Naive thymus-derived CD4-positive, alpha-beta T cell (primary cell): ENCODE measurements at regions not wholly inside any gene's neighbourhood (a gene's known extent, or its start where the extent isn't known, plus 50 kb on each side); places are given as distances from the start of the nearest gene placed in this dataset.

ENCODE experiments used
- ATAC-seq: fragments of 150-1000 bp; cut with Tn5 transposase; 2 replicates; pipeline ENCODE4 v1.10.0; 2021; ENCODE audit warnings: mild to moderate bottlenecking, moderate library complexity
- CTCF ChIA-PET: fragments of 350-600 bp; sonication (Branson Sonifier 250); formaldehyde crosslinking; loops from one replicate; lab custom pipeline; 2021; ENCODE audit warnings: antibody characterized with exemption; lab: Charles Lee
- POLR2A ChIA-PET: fragments of 350-600 bp; sonication (Branson Sonifier 250); formaldehyde crosslinking; loops from one replicate; lab custom pipeline; 2021; ENCODE audit warnings: antibody characterized with exemption, inconsistent platforms; lab: Charles Lee
- DNase-seq, 9 donors: peaks; one replicate each; pipeline versions ENCODE4 v3.0.0 to v3.0.0-alpha.2; 2020 to 2022; ENCODE audit warnings: mixed read lengths in 1 of 9
- H3K27ac ChIP-seq: one replicate; pipeline ENCODE4 v1.7.0; 2013; ENCODE audit warnings: mild to moderate bottlenecking, low read depth, low read length, moderate library complexity
- H3K27me3 ChIP-seq, 2 donors: one replicate each; pipeline ENCODE4 v1.7.0; 2013; ENCODE audit warnings: low read length in 2 of 2, mild to moderate bottlenecking in 2 of 2, moderate library complexity in 2 of 2; ENCODE audit not compliant: control insufficient read depth in 2 of 2, insufficient read depth in 2 of 2
- H3K36me3 ChIP-seq, 3 experiments: 1 replicate in 2 of 3; 2 replicates in 1 of 3; pipeline ENCODE4 v1.7.0; 2013; ENCODE audit warnings: low read length in 3 of 3, mild to moderate bottlenecking in 3 of 3, moderate library complexity in 1 of 3; ENCODE audit not compliant: insufficient read depth in 3 of 3, control insufficient read depth in 2 of 3
- H3K4me1 ChIP-seq, 2 donors: one replicate each; pipeline ENCODE4 v1.7.0; 2013; ENCODE audit warnings: low read length in 2 of 2, mild to moderate bottlenecking in 2 of 2, moderate library complexity in 1 of 2; ENCODE audit not compliant: control insufficient read depth in 2 of 2, insufficient read depth in 2 of 2
- H3K4me3 ChIP-seq: 2 replicates; pipeline ENCODE4 v1.7.0; 2013; ENCODE audit warnings: mild to moderate bottlenecking, low read length
- H3K9me3 ChIP-seq, 3 experiments: 1 replicate in 2 of 3; 2 replicates in 1 of 3; pipeline ENCODE4 v1.7.0; 2013; ENCODE audit warnings: low read length in 3 of 3; ENCODE audit not compliant: control insufficient read depth in 2 of 3
- H3K27ac Mint-ChIP-seq, 9 donors: one replicate each; pipeline ENCODE4 v1.8.0; 2020 to 2022; ENCODE audit warnings: mixed read lengths in 9 of 9, mild to moderate bottlenecking in 8 of 9, moderate library complexity in 5 of 9, inconsistent platforms in 2 of 9
- H3K27me3 Mint-ChIP-seq, 5 donors: one replicate each; pipeline ENCODE4 v1.8.0; 2021 to 2022; ENCODE audit warnings: mixed read lengths in 5 of 5, mild to moderate bottlenecking in 1 of 5
- H3K36me3 Mint-ChIP-seq, 5 donors: one replicate each; pipeline ENCODE4 v1.8.0; 2020 to 2022; ENCODE audit warnings: mixed read lengths in 5 of 5, mild to moderate bottlenecking in 3 of 5, inconsistent platforms in 1 of 5
- H3K4me1 Mint-ChIP-seq, 7 donors: one replicate each; pipeline ENCODE4 v1.8.0; 2020 to 2022; ENCODE audit warnings: mixed read lengths in 7 of 7, mild to moderate bottlenecking in 3 of 7, inconsistent platforms in 1 of 7
- H3K4me3 Mint-ChIP-seq, 10 donors: one replicate each; pipeline ENCODE4 v1.8.0; 2020 to 2022; ENCODE audit warnings: mild to moderate bottlenecking in 10 of 10, mixed read lengths in 10 of 10, moderate library complexity in 6 of 10, inconsistent platforms in 2 of 10
- H3K9me3 Mint-ChIP-seq, 11 donors: one replicate each; pipeline ENCODE4 v1.8.0; 2020 to 2022; ENCODE audit warnings: mixed read lengths in 11 of 11, mild to moderate bottlenecking in 4 of 11, inconsistent platforms in 1 of 11, moderate library complexity in 1 of 11
- intact Hi-C, 2 donors: fragments of 100-400 bp; cut with micrococcal nuclease; formaldehyde crosslinking; loops; one replicate each; pipeline ENCODE4 v1.15.1; 2023

- Histone ChIP-seq H3K4me3 (no peak overlapping the region), H3K4me1 (no peaks in the 10 kb centered on the region), H3K9me3 (no peaks in the 10 kb centered on the region), H3K36me3 (no peaks in the 10 kb centered on the region), H3K27me3 (no peaks in the 10 kb centered on the region), H3K27ac (no peak overlapping the region)
- no peak overlapping the region for H3K4me3 Mint-ChIP-seq
- DNase-seq: no peak
- POLR2A ChIA-PET: no interaction called here
- ATAC-seq: no peak
- peaks cover 0 to 7% (median 0%) of the 10 kb centered on the region in 11 donors for H3K9me3 Mint-ChIP-seq
- no peaks in the 10 kb centered on the region for H3K4me1 Mint-ChIP-seq
- H3K27ac Mint-ChIP-seq: no peak overlapping the region
- intact Hi-C loops: no loop called here
- no peaks in the 10 kb centered on the region for H3K36me3 Mint-ChIP-seq
- CTCF ChIA-PET: no interaction called here
- peaks cover 2 to 28% (median 5%) of the 10 kb centered on the region in 5 donors for H3K27me3 Mint-ChIP-seq
Measured at GRCh38 chr6:139833592-139833991, 459.1 kb upstream of the CITED2 start.

DNA sequence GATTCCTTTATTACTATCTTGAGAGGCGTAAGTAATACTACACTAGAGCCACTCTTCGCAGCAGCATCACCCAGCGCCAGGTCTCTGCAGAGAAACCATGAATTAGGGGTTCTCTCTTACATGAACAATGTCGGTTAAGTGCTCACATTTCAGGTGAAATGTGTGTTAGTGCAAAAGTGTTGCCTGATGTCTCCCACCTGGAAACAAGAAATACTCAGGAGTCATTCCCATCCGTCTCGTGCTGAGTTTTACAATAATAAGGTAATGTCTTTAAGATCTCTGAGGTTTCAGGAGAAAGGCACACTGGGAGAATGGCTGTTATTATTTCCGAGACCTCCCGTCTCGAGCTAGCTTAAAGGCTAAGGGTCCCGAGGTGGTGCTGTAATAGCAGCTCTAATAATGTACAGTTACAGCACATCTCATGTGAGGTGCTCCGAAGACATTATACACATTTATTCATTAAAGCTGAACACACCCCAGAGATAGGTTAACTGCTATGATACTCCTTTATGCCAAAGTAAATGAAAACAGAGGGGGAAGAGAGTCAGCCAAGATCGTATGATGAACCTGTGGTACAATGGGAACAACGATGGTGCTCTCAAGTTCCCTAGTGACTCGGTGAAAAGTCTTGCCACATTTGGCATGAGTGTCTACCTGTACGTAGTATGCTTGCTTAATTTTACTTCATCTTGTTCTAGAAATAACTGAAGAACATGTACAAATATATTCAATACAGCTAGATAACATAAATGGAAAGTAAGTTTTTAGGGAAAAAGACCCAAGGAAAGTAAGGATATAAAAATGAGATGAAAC lies 458.3 kb upstream of the CITED2 start:
- Histone ChIP-seq H3K27me3 (no peaks in the 10 kb centered on the region), H3K36me3 (no peaks in the 10 kb centered on the region), H3K4me1 (no peaks in the 10 kb centered on the region), H3K9me3 (no peaks in the 10 kb centered on the region), H3K4me3 (no peak overlapping the region), H3K27ac (no peak overlapping the region)
- ATAC-seq (no peak), DNase-seq (no peak)
- intact Hi-C loops: no loop called here
- no peaks in the 10 kb centered on the region for H3K36me3 Mint-ChIP-seq
- no peaks in the 10 kb centered on the region for H3K4me1 Mint-ChIP-seq
- H3K27me3 Mint-ChIP-seq: peaks cover 2 to 33% (median 12%) of the 10 kb centered on the region in 5 donors
- no peak overlapping the region for H3K4me3 Mint-ChIP-seq
- POLR2A ChIA-PET: no interaction called here
- H3K9me3 Mint-ChIP-seq: peaks cover 0 to 2% (median 0%) of the 10 kb centered on the region in 11 donors
- CTCF ChIA-PET: interaction anchor here (0.7 kb wide), 1 partner anchor 11 kb away, joined by 3 read pairs; no protein-coding TSS in a partner anchor
- no peak overlapping the region for H3K27ac Mint-ChIP-seq

DNA sequence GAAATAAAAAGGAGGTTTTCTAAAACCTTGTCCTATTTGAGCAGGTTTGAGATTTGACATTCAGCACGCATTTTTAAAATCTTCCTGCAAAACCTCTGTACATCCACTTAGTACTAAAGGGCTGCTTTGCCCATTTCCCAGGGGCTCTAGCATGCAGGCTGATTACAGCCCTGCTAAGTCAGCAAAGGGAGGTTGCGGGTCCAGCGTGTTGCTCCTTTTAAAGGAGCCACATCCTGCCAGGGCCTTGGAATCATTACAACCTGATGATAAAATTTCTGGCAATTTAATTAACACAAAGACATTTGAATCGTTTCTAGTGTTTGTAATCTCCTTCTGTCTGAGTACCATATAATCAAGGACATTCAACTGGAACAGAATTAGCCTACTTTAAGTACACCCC lies 455.1 kb upstream of the CITED2 start:
- H3K36me3 ChIP-seq: no peaks in the 10 kb centered on the region
- H3K4me1 Mint-ChIP-seq: no peaks in the 10 kb centered on the region
- H3K27ac ChIP-seq: no peak overlapping the region
- peaks cover 9 to 35% (median 14%) of the 10 kb centered on the region in 5 donors for H3K27me3 Mint-ChIP-seq
- H3K4me3 Mint-ChIP-seq: no peak overlapping the region
- H3K27ac Mint-ChIP-seq: no peak overlapping the region
- no peaks in the 10 kb centered on the region for H3K9me3 ChIP-seq
- ATAC-seq: no peak
- H3K9me3 Mint-ChIP-seq: no peaks in the 10 kb centered on the region
- no peak overlapping the region for H3K4me3 ChIP-seq
- H3K4me1 ChIP-seq: no peaks in the 10 kb centered on the region
- no peaks in the 10 kb centered on the region for H3K36me3 Mint-ChIP-seq
- H3K27me3 ChIP-seq: no peaks in the 10 kb centered on the region
- CTCF ChIA-PET: no interaction called here
- DNase-seq: no peak
- POLR2A ChIA-PET: no interaction called here
- intact Hi-C loops: no loop called here

DNA sequence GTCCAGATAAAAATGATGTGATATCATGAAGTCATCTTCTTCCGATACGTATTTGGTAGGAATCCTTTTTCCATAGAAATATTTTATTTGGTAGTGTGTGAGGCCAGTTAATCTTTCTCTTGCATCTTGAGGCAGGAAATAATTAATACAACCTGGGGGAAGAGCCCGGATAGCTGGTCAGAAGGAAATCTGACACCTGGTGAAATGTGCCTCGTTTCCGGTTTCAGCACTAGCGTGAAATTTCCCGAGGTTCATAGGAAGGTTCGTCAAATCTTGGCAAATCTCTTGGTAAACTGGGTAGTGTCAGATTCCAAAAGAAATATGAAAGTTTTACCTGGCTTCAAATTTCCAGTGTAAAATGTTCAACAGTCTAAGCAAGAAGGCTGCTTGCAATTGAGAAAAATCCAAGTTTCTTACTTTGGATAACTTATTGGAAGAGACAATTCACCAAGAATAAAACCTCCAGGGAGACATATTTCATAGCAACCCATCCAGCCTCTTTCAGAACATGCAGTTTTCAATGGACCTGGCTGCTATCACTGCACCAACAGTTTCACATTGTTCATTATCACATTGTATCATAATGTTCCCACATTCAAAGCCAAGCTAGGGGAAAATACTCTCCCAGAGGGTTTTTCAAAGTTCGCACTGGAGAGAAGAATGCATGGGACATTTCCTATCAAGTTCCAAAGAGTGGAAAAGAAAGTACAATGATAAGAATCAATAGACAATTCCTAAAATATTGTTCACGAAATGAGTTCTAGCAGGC lies 454.5 kb upstream of the CITED2 start:
- Mint-ChIP-seq H3K36me3 (no peaks in the 10 kb centered on the region), H3K4me1 (no peaks in the 10 kb centered on the region), H3K9me3 (no peaks in the 10 kb centered on the region), H3K4me3 (no peak overlapping the region), H3K27me3 (peaks cover 9 to 40% (median 14%) of the 10 kb centered on the region in 5 donors), H3K27ac (no peak overlapping the region)
- CTCF ChIA-PET: no interaction called here
- no peak overlapping the region for H3K27ac ChIP-seq
- H3K27me3 ChIP-seq: no peaks in the 10 kb centered on the region
- no peaks in the 10 kb centered on the region for H3K36me3 ChIP-seq
- intact Hi-C loops: no loop called here
- POLR2A ChIA-PET: no interaction called here
- H3K9me3 ChIP-seq: no peaks in the 10 kb centered on the region
- H3K4me3 ChIP-seq: no peak overlapping the region
- no peaks in the 10 kb centered on the region for H3K4me1 ChIP-seq
- DNase-seq (no peak), ATAC-seq (no peak)

GRCh38 chr6:139825935-139826374 lies 451.5 kb upstream of the CITED2 start:
- H3K27me3 Mint-ChIP-seq: peaks cover 14 to 37% (median 17%) of the 10 kb centered on the region in 5 donors

GRCh38 chr6:139824864-139825263 lies 450.4 kb upstream of the CITED2 start:
- intact Hi-C loops: no loop called here
- Mint-ChIP-seq H3K27me3 (peaks cover 18 to 38% (median 20%) of the 10 kb centered on the region in 5 donors), H3K27ac (no peak overlapping the region), H3K4me1 (no peaks in the 10 kb centered on the region), H3K4me3 (no peak overlapping the region), H3K9me3 (no peaks in the 10 kb centered on the region), H3K36me3 (no peaks in the 10 kb centered on the region)
- H3K4me1 ChIP-seq: no peaks in the 10 kb centered on the region
- DNase-seq: no peak
- no peaks in the 10 kb centered on the region for H3K9me3 ChIP-seq
- H3K36me3 ChIP-seq: no peaks in the 10 kb centered on the region
- H3K4me3 ChIP-seq: no peak overlapping the region
- ChIA-PET CTCF (no interaction called here), POLR2A (no interaction called here)
- H3K27me3 ChIP-seq: no peaks in the 10 kb centered on the region
- ATAC-seq: no peak
- no peak overlapping the region for H3K27ac ChIP-seq

More at GRCh38 chr6:139825935-139826374, 451.5 kb upstream of the CITED2 start:
- Mint-ChIP-seq H3K4me1 (no peaks in the 10 kb centered on the region), H3K27ac (no peak overlapping the region), H3K36me3 (no peaks in the 10 kb centered on the region), H3K9me3 (no peaks in the 10 kb centered on the region), H3K4me3 (no peak overlapping the region)
- Histone ChIP-seq H3K9me3 (no peaks in the 10 kb centered on the region), H3K4me3 (no peak overlapping the region), H3K27ac (no peak overlapping the region), H3K4me1 (no peaks in the 10 kb centered on the region), H3K27me3 (no peaks in the 10 kb centered on the region), H3K36me3 (no peaks in the 10 kb centered on the region)
- intact Hi-C loops: no loop called here
- POLR2A ChIA-PET: no interaction called here
- no peak for ATAC-seq
- CTCF ChIA-PET: no interaction called here
- DNase-seq: no peak
